Cardiac fibroblast (primary cell): ENCODE measurements at regions not wholly inside any gene's neighbourhood (a gene's known extent, or its start where the extent isn't known, plus 50 kb on each side); places are given as distances from the start of the nearest gene placed in this dataset.

Experiments
- DNase-seq, 2 donors: peaks; one replicate each; pipeline versions ENCODE4 v3.0.0 to v3.0.0-alpha.2; 2010; ENCODE audit warnings: low read depth in 2 of 2
- H3K4me3 ChIP-seq, 2 donors: replicated peaks in 1 of 2; 1 replicate in 1 of 2; 2 replicates in 1 of 2; pipeline ENCODE4 v1.5.1; 2011; ENCODE audit warnings: low read depth in 2 of 2, low read length in 2 of 2, mild to moderate bottlenecking in 2 of 2, moderate library complexity in 1 of 2
- TF ChIP-seq, protein P1 (sequence below): IDR thresholded peaks from one replicate; pipeline ENCODE4 v1.5.1; 2011; ENCODE audit warnings: low read depth, mild to moderate bottlenecking, low read length, inconsistent platforms

DNA sequence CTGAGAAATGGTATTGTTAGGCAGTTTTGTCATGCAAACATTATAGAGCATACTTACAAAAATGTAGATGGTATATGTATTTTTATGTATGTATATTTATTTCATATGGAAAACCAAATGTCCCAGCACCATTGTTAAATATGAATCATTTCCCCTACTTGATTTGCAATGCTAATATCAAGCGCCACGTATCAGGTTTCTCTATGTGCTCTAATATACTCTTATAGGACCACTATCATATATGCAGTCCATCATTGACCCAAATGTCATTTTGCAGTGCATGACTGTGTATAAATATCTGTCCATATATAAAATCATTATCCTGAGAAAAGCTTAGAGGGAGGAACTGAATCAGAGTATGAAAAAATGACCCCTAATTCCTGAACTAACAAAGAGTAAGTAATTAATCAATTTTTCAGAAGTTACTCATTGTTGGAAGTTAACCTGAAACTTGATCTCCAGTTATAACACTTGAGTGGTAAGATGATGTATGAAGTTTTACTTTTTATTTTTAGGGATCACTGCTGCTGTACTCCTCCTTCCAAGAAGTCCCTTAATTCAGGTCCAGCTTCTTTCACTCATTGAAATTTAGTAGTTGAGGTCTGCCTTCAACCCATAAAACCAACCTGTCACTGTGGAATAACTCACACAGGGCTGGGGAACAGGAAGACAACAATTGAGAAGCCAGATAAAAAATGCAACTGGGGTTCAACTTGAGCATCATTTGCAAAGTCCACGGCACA, 134.8 kb upstream of the LDB2 start:
- TF ChIP-seq, protein P1, sequence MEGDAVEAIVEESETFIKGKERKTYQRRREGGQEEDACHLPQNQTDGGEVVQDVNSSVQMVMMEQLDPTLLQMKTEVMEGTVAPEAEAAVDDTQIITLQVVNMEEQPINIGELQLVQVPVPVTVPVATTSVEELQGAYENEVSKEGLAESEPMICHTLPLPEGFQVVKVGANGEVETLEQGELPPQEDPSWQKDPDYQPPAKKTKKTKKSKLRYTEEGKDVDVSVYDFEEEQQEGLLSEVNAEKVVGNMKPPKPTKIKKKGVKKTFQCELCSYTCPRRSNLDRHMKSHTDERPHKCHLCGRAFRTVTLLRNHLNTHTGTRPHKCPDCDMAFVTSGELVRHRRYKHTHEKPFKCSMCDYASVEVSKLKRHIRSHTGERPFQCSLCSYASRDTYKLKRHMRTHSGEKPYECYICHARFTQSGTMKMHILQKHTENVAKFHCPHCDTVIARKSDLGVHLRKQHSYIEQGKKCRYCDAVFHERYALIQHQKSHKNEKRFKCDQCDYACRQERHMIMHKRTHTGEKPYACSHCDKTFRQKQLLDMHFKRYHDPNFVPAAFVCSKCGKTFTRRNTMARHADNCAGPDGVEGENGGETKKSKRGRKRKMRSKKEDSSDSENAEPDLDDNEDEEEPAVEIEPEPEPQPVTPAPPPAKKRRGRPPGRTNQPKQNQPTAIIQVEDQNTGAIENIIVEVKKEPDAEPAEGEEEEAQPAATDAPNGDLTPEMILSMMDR: no peak
- no peak for DNase-seq
- no peak overlapping the region for H3K4me3 ChIP-seq

DNA sequence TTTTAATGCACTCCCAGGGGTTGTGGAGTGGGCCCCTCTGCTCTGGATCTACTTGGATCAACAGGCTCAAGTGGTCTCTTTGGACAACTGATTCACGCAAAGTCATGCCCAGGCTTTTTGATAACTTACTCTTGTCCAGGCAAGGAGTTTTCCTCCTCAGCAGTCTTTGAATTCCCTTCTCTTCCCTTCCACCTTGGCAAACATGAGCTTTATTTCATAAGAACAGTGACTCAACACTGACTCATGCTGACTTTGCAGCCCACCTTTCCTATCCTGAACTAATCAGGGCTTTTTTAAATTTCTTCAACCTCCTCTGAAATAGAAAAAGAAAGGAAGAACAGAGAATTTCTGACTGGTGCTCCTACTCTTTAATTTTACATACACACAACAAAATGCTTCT, 132.1 kb upstream of the LDB2 start:
- DNase-seq: peak; percentile 86 to 88
- TF ChIP-seq, protein P1: no peak
- H3K4me3 ChIP-seq: no peak overlapping the region

DNA sequence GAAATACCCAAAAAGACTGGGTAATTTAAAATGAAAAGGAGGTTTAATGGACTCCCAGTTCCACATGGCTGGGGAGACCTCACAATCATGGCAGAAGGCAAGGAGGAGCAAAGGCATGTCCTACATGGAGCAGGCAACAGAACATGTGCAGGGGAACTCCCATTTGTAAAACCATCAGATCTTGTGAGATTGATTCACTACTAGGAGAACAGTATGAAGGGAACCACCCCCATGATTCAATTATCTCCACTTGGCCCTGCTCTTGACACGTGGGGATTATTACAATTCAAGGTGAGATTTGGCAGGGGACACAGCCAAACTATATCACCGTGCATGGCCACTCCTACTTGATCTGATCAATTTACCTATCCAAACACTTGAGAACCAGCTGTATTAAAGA, 131.5 kb upstream of the LDB2 start:
- TF ChIP-seq, protein P1: no peak
- H3K4me3 ChIP-seq: no peak overlapping the region
- peak in 1 of 2 donors; percentile 26 for DNase-seq

DNA sequence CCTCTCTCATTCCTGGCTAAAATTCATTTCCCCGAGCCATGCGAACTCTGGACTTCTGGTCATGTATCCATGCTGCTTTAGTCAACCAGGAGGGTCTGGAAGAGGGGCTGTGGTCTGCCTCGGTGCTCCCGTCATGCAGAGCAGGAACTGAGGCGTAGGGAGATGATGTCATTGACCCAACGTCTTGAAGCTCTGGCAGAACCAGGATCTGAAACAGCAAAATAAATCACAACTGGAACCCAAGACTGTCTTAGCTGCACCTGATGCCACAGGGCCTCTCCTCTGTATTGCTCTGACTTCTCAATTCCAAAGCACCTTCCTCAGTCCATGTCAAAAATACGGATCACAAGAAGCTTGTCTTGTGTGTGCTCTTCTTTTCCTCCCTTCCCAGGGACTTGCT, 131.0 kb upstream of the LDB2 start:
- no peak for DNase-seq
- no peak overlapping the region for H3K4me3 ChIP-seq
- TF ChIP-seq, protein P1: no peak

DNA sequence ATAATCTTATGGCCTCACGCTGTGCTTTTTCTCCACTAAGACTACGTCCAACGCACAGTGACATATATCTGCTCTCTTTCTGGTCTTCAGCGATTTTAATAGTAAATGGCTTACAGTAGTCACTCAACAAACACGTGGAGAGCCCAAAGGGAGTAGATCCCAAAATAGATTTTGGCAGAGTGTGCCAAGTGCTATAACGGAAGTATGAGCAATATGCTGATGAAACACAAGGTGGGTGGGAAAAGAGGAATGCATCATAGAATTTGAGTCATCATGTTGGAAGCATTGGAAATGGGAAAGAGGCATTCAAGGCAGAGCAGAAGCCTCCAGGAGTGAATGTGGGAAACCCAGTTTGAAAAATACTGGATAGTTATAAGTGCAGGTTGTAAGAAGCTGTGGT, 129.1 kb upstream of the LDB2 start:
- TF ChIP-seq, protein P1: no peak
- H3K4me3 ChIP-seq: no peak overlapping the region
- DNase-seq: peak; percentile 96 to 98

DNA sequence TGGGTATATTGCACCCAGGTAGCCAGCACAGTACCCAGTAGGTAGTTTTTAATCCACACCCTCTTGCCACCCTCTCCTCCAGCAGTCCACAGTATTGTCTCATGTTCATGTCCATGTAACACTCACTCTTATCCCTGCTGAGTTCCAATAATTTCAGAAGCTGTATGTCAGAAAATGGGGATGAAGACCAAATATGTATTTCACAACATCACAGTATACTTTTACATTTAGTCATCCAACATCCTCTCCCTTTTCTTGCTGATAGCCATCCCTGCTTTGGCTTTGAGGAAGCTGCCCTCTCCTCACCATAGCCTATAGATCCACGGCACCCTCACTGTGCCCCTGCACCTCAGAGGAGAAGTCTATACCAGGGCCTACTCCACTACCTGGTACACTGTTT, 126.0 kb upstream of the LDB2 start:
- TF ChIP-seq, protein P1: no peak
- DNase-seq: peak; percentile 46 to 50
- H3K4me3 ChIP-seq: no peak overlapping the region

DNA sequence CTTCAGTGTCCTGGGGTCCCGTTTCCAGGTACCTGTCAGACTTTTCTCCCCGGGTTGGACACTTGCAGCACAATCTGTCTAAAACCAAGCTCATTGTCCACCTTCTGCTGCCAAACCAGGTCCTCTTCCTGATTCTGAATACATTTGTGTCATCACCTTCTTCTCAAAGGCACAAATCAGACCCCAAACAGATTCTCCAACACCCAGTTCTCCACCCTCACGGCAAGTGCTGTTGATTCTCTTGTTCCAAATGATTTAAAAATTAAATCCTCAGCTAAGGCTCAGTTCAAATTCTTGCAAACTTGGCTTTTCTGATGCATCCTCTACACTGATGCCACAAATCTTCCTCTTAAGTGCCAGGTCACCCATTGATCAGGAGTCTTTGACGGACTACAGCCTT, 122.5 kb upstream of the LDB2 start:
- no peak overlapping the region for H3K4me3 ChIP-seq
- DNase-seq: no peak
- TF ChIP-seq, protein P1: no peak
